ENCODE measurements at regions not wholly inside any gene's neighbourhood (a gene's known extent, or its start where the extent isn't known, plus 50 kb on each side); places are given as distances from the start of the nearest gene placed in this dataset.

DNA sequence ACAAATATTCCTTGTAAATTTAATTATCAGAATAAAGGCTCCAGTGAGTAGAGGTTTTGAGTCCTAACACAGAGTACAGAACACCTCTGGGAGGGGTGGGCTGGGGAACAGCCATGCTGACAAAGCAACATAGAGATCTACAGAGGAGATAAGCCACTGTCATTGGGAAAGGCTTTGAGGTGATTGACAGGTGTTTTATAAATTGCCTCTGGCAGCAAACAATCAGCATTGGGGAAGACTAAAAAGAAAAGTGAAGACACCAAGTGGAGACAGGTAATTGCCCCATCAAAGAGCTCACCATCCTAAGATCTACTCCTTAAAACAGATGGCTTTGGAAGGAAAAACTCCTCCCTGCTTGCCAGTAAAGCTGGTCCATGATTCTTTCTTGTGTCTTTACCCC, 189.7 kb upstream of the TLE4 start:
- no peak for TF ChIP-seq CEBPB (IDR thresholded peaks at IDR 0.05)
- no peak for TF ChIP-seq EP300 (IDR thresholded peaks at IDR 0.05)
- no peak for TF ChIP-seq TFCP2L1 (CRISPR knock-in tag; IDR thresholded peaks at IDR 0.05)
- TF ChIP-seq POLR2AphosphoS2 (conservative IDR thresholded peaks at IDR 0.05; ENCODE audit: low read length): no peak
- TF ChIP-seq, protein P1, sequence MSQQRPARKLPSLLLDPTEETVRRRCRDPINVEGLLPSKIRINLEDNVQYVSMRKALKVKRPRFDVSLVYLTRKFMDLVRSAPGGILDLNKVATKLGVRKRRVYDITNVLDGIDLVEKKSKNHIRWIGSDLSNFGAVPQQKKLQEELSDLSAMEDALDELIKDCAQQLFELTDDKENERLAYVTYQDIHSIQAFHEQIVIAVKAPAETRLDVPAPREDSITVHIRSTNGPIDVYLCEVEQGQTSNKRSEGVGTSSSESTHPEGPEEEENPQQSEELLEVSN (IDR thresholded peaks at IDR 0.05; ENCODE audit: borderline replicate concordance, low read depth): no peak
